Parathyroid adenoma (tissue), 2 donors: ENCODE measurements at regions not wholly inside any gene's neighbourhood (a gene's known extent, or its start where the extent isn't known, plus 50 kb on each side); places are given as distances from the start of the nearest gene placed in this dataset.
"Not testable (repeated sequence)": the region's sequence is repeated elsewhere in the genome, so short reads cannot be mapped to it uniquely, and the experiment has no call there.

ENCODE experiments used
- H2AFZ ChIP-seq: fragments of 300-600 bp; sonication (generic); one replicate; pipeline ENCODE4 v1.7.0; 2017; ENCODE audit warnings: antibody characterized with exemption, mild to moderate bottlenecking
- H3K27ac ChIP-seq: fragments of 300-600 bp; sonication (generic); one replicate; pipeline ENCODE4 v1.7.0; 2017
- H3K27me3 ChIP-seq: fragments of 300-600 bp; sonication (generic); one replicate; pipeline ENCODE4 v1.7.0; 2017; ENCODE audit warnings: low read length; ENCODE audit not compliant: control insufficient read depth, insufficient read depth
- H3K36me3 ChIP-seq: fragments of 300-600 bp; sonication (generic); one replicate; pipeline ENCODE4 v1.7.0; 2017; ENCODE audit warnings: low read length; ENCODE audit not compliant: control insufficient read depth, insufficient read depth
- H3K4me1 ChIP-seq: fragments of 300-600 bp; sonication (generic); one replicate; pipeline ENCODE4 v1.7.0; 2017; ENCODE audit warnings: control low read depth
- H3K4me2 ChIP-seq: fragments of 300-600 bp; sonication (generic); one replicate; pipeline ENCODE4 v1.7.0; 2017; ENCODE audit warnings: low read length
- H3K4me3 ChIP-seq: fragments of 300-600 bp; sonication (generic); one replicate; pipeline ENCODE4 v1.7.0; 2017; ENCODE audit warnings: low read depth, low read length
- H3K79me2 ChIP-seq: fragments of 300-600 bp; sonication (generic); one replicate; pipeline ENCODE4 v1.7.0; 2017; ENCODE audit warnings: control low read depth
- H3K9ac ChIP-seq: fragments of 300-600 bp; sonication (generic); one replicate; pipeline ENCODE4 v1.7.0; 2017; ENCODE audit warnings: mild to moderate bottlenecking
- H3K9me3 ChIP-seq: fragments of 300-600 bp; sonication (generic); one replicate; pipeline ENCODE4 v1.7.0; 2017; ENCODE audit warnings: low read length; ENCODE audit not compliant: control insufficient read depth
- CTCF ChIP-seq: fragments of 300-600 bp; sonication (generic); IDR thresholded peaks from one replicate; pipeline ENCODE4 v1.7.0; 2017; ENCODE audit warnings: antibody characterized with exemption, mild to moderate bottlenecking
- donor health status: primary hyperparathyroidism.

- Histone ChIP-seq H3K36me3 (no peaks in the 10 kb centered on the region), H3K4me1 (no peaks in the 10 kb centered on the region), H3K9me3 (no peaks in the 10 kb centered on the region), H3K27ac (no peak overlapping the region), H3K9ac (no peak overlapping the region), H2AFZ (no peak overlapping the region), H3K27me3 (no peaks in the 10 kb centered on the region), H3K4me3 (no peak overlapping the region), H3K4me2 (no peak overlapping the region), H3K79me2 (no peaks in the 10 kb centered on the region)
- no peak for TF ChIP-seq CTCF
These were observed 241.6 kb upstream of the SGCG start for GRCh38 chr13:22939157-22939556.

GRCh38 chr13:22940090-22940710, 240.6 kb upstream of the SGCG start:
- Histone ChIP-seq H3K9ac (no peak overlapping the region), H3K9me3 (no peaks in the 10 kb centered on the region), H3K4me2 (no peak overlapping the region), H3K27me3 (no peaks in the 10 kb centered on the region), H3K4me3 (no peak overlapping the region), H2AFZ (no peak overlapping the region), H3K27ac (no peak overlapping the region), H3K79me2 (no peaks in the 10 kb centered on the region), H3K36me3 (no peaks in the 10 kb centered on the region), H3K4me1 (no peaks in the 10 kb centered on the region)
- no peak for TF ChIP-seq CTCF

- Histone ChIP-seq H2AFZ (no peak overlapping the region), H3K9ac (no peak overlapping the region), H3K9me3 (no peaks in the 10 kb centered on the region), H3K27ac (no peak overlapping the region), H3K27me3 (no peaks in the 10 kb centered on the region), H3K4me3 (no peak overlapping the region), H3K4me1 (no peaks in the 10 kb centered on the region), H3K36me3 (no peaks in the 10 kb centered on the region), H3K4me2 (no peak overlapping the region), H3K79me2 (no peaks in the 10 kb centered on the region)
- TF ChIP-seq CTCF = no peak
These were observed 240.0 kb upstream of the SGCG start for GRCh38 chr13:22940736-22941135.

GRCh38 chr13:22941495-22941894, 239.3 kb upstream of the SGCG start:
- H3K4me2 ChIP-seq, H2AFZ ChIP-seq, H3K27me3 ChIP-seq, H3K79me2 ChIP-seq, H3K4me1 ChIP-seq, H3K9me3 ChIP-seq, H3K9ac ChIP-seq, H3K36me3 ChIP-seq, H3K4me3 ChIP-seq, H3K27ac ChIP-seq: not testable (repeated sequence)

GRCh38 chr13:22942831-22943230, 237.9 kb upstream of the SGCG start:
- H3K36me3 ChIP-seq, H3K4me1 ChIP-seq, H3K9ac ChIP-seq, H3K79me2 ChIP-seq, H3K27me3 ChIP-seq, H3K9me3 ChIP-seq, H3K27ac ChIP-seq, H3K4me3 ChIP-seq, H3K4me2 ChIP-seq, H2AFZ ChIP-seq: not testable (repeated sequence)

GRCh38 chr13:22944378-22944777, 236.4 kb upstream of the SGCG start:
- no peaks in the 10 kb centered on the region for H3K79me2 ChIP-seq
- H3K27me3 ChIP-seq = no peaks in the 10 kb centered on the region
- no peak overlapping the region for H3K4me2 ChIP-seq
- H2AFZ ChIP-seq = no peak overlapping the region
- no peak for TF ChIP-seq CTCF
- H3K27ac ChIP-seq = no peak overlapping the region
- H3K4me3 ChIP-seq = no peak overlapping the region
- no peaks in the 10 kb centered on the region for H3K9me3 ChIP-seq
- H3K9ac ChIP-seq = no peak overlapping the region
- no peaks in the 10 kb centered on the region for H3K4me1 ChIP-seq
- H3K36me3 ChIP-seq = no peaks in the 10 kb centered on the region
